Pancreas (tissue), 10 donors: ENCODE measurements at regions not wholly inside any gene's neighbourhood (a gene's known extent, or its start where the extent isn't known, plus 50 kb on each side); places are given as distances from the start of the nearest gene placed in this dataset.

Experiments used
- ATAC-seq, 4 donors: fragments of 200-7000 bp; cut with Tn5 transposase; one replicate each; pipeline versions ENCODE4 v1.8.0 to v1.9.1; 2020; ENCODE audit warnings: mild to moderate bottlenecking in 4 of 4, moderate library complexity in 4 of 4
- DNase-seq, 6 donors: peaks; one replicate each; pipeline ENCODE4 v3.0.0-alpha.2; 2020
- FAIRE-seq: peaks from 2 replicates; lab custom pipeline; 2012; peaks lifted over from hg19 to GRCh38; lab: Jason Lieb, UNC
- H3K27ac ChIP-seq, 4 donors: fragments of 200-600 bp; sonication (generic); 1 replicate in 3 of 4; 2 replicates in 1 of 4; pipeline versions ENCODE4 v1.5.0 to v1.8.0; 2020
- H3K27me3 ChIP-seq, 4 donors: fragments of 200-600 bp; one replicate each; pipeline ENCODE4 v1.8.0; 2021
- H3K36me3 ChIP-seq, 3 donors: fragments of 200-600 bp; sonication (generic) in 1 of 3; one replicate each; pipeline versions ENCODE4 v1.5.0 to v1.8.0; 2020 to 2021
- H3K4me1 ChIP-seq, 3 donors: fragments of 200-600 bp; one replicate each; pipeline ENCODE4 v1.8.0; 2021
- H3K4me3 ChIP-seq, 4 donors: fragments of 200-600 bp; sonication (generic) in 2 of 4; one replicate each; pipeline versions ENCODE4 v1.5.0 to v1.8.0; 2020 to 2021
- H3K9me3 ChIP-seq, 4 donors: fragments of 200-600 bp; one replicate each; pipeline ENCODE4 v1.8.0; 2021
- CTCF ChIP-seq, 4 donors: fragments of 200-600 bp; sonication (generic) in 3 of 4; IDR thresholded peaks; one replicate each; pipeline versions ENCODE4 v1.5.0 to v1.8.0; 2021; ENCODE audit warnings: antibody characterized with exemption in 4 of 4
- WGBS, 2 donors: extraction: QIAGEN DNeasy Blood & Tissue Kit; methylation state at CpG; one replicate each; pipeline ENCODE4 v1.1.7; 2013; 5-methylcytosine and 5-hydroxymethylcytosine counted together
- intact Hi-C, 3 donors: fragments of 100-400 bp; cut with DNase I; formaldehyde crosslinking; loops; one replicate each; pipeline versions ENCODE4 v1.11.1 to v1.14.2; 2022
- donor health status: healthy with polysubstance abuse.
- donor health status: DM: no; HTN: no; CAD: no; lungs with moderate emphysema.
- donor health status: DM: no; HTN: no; CAD: no.
- donor health status: control.
- donor health status: control.
- donor health status: Bipolar disorder and iron deficiency.
- donor health status: DM: yes; HTN: yes; CAD: no.
- donor health status: DM: no; HTN: no; CAD: no.
- donor health status: DM: no; HTN: no; CAD: no.
- donor health status: DM: yes; HTN: yes; CAD: no.

GRCh38 chr15:69891070-69891536, 206.6 kb downstream of the TLE3 start:
- intact Hi-C loops, result loop anchor here in 1 of 3 donors (10.0 kb wide), 1 partner anchor 366 kb away; no protein-coding TSS in a partner anchor
- no peaks in the 10 kb centered on the region for H3K4me1 ChIP-seq
- no peaks in the 10 kb centered on the region for H3K9me3 ChIP-seq
- WGBS, 2 donors, result 74 to 76% methylated on average over 5 of the region's 5 CpGs
- no peak for TF ChIP-seq CTCF (IDR thresholded peaks at IDR 0.05)
- FAIRE-seq, result no peak
- no peak overlapping the region for H3K27ac ChIP-seq
- peaks cover 0 to 4% (median 0%) of the 10 kb centered on the region in 4 donors for H3K27me3 ChIP-seq
- ATAC-seq, result no peak
- DNase-seq, result no peak
- H3K36me3 ChIP-seq, result no peaks in the 10 kb centered on the region
- no peak overlapping the region for H3K4me3 ChIP-seq

GRCh38 chr15:69891606-69892005, 206.1 kb downstream of the TLE3 start:
- H3K27ac ChIP-seq, result no peak overlapping the region
- no peaks in the 10 kb centered on the region for H3K36me3 ChIP-seq
- H3K4me1 ChIP-seq, result no peaks in the 10 kb centered on the region
- no peak overlapping the region for H3K4me3 ChIP-seq
- H3K27me3 ChIP-seq, result no peaks in the 10 kb centered on the region
- FAIRE-seq, result no peak
- intact Hi-C loops, result loop anchor here in 1 of 3 donors (10.0 kb wide), 1 partner anchor 367 kb away; no protein-coding TSS in a partner anchor
- no peaks in the 10 kb centered on the region for H3K9me3 ChIP-seq
- ATAC-seq, result no peak
- DNase-seq, result no peak
- WGBS, 2 donors, result 69 to 79% methylated on average over 7 of the region's 7 CpGs
- no peak for TF ChIP-seq CTCF (IDR thresholded peaks at IDR 0.05)

GRCh38 chr15:69892351-69892750, 205.4 kb downstream of the TLE3 start:
- Histone ChIP-seq H3K27ac (no peak overlapping the region), H3K27me3 (no peaks in the 10 kb centered on the region), H3K4me1 (no peaks in the 10 kb centered on the region), H3K9me3 (no peaks in the 10 kb centered on the region), H3K4me3 (no peak overlapping the region), H3K36me3 (no peaks in the 10 kb centered on the region)
- ATAC-seq (no peak), DNase-seq (no peak), FAIRE-seq (no peak)
- TF ChIP-seq CTCF (IDR thresholded peaks at IDR 0.05), result no peak
- intact Hi-C loops, result loop anchor here in 1 of 3 donors (10.0 kb wide), 1 partner anchor 368 kb away; no protein-coding TSS in a partner anchor
- 60 to 66% methylated on average over 4 of the region's 4 CpGs for WGBS, 2 donors

- ATAC-seq (no peak), DNase-seq (no peak), FAIRE-seq (no peak)
- 34 to 48% methylated on average over 2 of the region's 2 CpGs for WGBS, 2 donors
- no peak for TF ChIP-seq CTCF (IDR thresholded peaks at IDR 0.05)
- Histone ChIP-seq H3K4me3 (no peak overlapping the region), H3K27me3 (no peaks in the 10 kb centered on the region), H3K27ac (no peak overlapping the region), H3K36me3 (no peaks in the 10 kb centered on the region), H3K9me3 (no peaks in the 10 kb centered on the region), H3K4me1 (no peaks in the 10 kb centered on the region)
- intact Hi-C loops, result loop anchor here in 1 of 3 donors (10.0 kb wide), 1 partner anchor 368 kb away; no protein-coding TSS in a partner anchor
Observed at GRCh38 chr15:69893086-69893485, 204.6 kb downstream of the TLE3 start.

GRCh38 chr15:69893863-69894262, 203.9 kb downstream of the TLE3 start:
- WGBS, 2 donors, result 29 to 32% methylated on average over 2 of the region's 2 CpGs
- no peak overlapping the region for H3K27ac ChIP-seq
- DNase-seq, result no peak
- H3K36me3 ChIP-seq, result no peaks in the 10 kb centered on the region
- no peak for FAIRE-seq
- H3K4me3 ChIP-seq, result no peak overlapping the region
- H3K4me1 ChIP-seq, result no peaks in the 10 kb centered on the region
- ATAC-seq, result peak in 1 of 4 donors; percentile 59
- H3K27me3 ChIP-seq, result no peaks in the 10 kb centered on the region
- no peak for TF ChIP-seq CTCF (IDR thresholded peaks at IDR 0.05)
- intact Hi-C loops, result loop anchor here in 1 of 3 donors (10.0 kb wide), 1 partner anchor 369 kb away; no protein-coding TSS in a partner anchor
- H3K9me3 ChIP-seq, result no peaks in the 10 kb centered on the region
